ENCODE measurements at regions not wholly inside any gene's neighbourhood (a gene's known extent, or its start where the extent isn't known, plus 50 kb on each side); places are given as distances from the start of the nearest gene placed in this dataset.

DNA sequence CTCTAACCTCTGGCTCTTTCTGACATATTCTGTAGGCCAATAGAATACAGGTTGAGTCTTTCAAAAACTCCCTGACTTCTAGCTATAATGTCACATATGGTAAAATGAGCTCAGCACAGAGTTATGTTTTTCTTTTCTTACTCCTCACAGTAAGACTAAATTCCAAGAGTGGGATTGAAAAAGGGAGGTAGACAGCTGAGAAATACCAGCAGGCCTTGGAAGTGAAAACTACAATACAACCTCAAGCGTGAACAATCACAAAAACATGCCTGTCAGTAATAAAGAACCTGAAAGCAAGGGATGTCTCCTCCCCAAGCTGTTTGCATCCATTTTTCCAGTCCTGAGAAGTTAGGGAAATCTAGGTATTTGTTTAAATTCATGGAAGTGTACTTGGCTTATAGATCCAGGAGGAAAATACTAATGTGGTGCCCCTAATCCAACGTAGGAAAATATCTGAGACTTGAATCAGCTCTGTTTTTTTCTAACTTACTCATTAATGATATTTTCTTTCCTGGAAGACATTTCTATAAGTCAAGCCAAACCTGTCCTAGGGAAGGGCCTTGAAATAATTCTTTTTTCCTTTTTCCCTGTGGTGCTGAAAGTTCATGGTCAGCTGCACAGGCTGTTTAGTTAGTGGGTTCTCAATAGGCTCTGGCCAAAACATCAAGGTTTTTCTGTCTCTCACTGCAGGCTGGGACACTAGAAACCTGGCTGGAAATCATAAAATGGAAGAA, 167.9 kb upstream of the SPATS2L start:
- no peak for DNase-seq

DNA sequence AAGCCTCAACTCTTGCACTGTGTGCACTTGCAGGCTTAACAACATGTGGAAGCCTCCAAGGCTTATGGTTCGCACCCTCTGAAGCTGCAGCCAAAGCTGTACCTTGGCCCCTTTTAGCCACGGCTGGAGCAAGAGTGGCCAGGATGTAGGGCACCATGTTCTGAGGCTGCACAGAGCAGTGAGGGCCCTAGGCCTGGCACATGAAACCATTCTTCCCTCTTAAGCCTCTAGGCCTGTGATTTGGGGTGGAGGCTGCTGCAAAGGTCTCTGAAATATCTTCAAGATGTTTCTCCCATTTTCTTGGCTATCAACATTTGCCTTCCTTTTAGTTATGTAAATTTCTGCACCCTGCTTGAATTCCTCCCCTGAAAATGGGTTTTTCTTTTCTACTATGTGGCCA, 161.9 kb upstream of the SPATS2L start:
- no peak for DNase-seq

DNA sequence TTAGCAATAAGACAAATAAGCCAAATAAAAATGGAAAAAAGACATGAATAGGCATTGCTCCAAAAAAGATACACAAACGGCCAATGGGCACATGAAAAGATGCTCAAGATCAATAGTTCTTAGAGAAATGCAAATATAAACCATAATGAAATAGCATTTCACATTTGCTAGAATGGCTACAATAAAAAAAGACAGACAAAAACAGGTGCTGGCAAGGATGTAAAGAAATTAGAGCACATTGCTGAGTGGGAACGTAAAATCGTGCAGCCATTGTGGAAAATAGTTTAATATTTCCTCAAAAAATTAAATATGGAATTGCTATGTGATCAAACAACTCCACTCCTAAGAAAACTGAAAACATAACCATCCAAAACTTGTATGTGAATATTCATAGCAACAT, 160.0 kb upstream of the SPATS2L start:
- DNase-seq: no peak

DNA sequence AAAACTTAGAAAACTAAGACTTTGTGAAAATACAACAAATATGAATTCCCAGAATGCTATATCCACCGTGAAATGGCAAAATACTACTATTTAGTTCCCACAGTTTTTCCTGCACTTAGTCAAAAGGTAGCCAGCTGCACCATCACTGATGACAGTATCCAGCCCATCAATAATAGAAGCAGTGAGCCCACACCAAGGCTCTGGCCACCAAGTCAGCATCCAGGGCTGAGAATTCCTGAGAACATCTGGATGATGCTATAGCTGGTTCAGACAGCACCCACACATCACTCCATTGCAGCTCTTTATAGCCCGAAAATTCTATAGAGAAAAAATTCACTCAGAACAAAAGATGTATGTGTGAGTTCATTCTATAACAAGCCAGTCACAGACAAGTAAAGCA, 159.1 kb upstream of the SPATS2L start:
- DNase-seq: no peak

DNA sequence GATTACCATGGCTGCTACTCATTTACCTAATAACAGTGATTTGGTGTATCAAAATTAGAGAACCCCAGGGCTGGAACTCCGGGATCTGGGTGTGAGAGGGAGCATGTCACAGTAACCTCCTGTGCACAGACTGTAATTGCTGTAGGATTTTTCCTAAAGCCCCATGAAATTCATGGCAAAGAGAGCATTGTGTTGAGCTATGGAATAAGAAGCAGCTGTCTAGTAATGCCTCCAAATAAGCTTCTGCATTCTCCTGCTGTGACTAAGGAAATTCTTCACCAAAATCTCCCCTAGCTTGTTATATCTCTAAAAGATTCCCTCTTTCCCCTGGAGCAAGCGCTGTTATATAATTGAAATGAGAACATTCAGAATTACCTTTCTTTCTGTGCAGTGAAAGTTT, 158.1 kb upstream of the SPATS2L start:
- DNase-seq: no peak

DNA sequence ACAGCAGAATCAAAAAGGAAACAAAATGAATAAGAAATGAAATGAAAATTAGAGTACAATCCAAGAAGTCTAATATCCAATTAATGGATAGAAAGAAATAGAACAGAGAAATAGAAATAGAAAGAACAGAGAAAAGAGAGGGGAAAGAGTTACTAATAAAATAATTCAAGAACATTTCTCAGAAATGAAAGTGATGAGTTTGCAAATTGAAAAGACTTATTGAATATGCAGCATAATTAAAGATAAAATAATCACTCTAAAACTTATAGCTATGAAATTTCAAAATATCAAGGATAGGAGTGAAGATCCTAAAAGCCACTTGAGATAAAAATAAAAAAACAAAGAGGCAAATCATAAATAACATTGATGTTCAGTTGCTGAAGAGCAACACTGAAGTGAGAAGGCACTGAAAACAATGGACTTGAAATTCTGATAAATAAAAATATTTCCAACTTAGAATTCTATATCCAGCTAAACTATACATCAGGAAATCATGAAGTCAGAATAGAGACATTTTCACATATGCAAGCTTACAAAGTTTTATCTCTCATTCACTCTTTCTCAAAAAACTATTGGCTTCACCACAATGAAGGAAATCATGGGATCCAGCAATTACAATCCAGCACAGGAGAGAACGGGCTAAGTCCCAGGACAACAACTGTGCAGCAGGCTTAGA, 155.9 kb upstream of the SPATS2L start:
- no peak for DNase-seq

DNA sequence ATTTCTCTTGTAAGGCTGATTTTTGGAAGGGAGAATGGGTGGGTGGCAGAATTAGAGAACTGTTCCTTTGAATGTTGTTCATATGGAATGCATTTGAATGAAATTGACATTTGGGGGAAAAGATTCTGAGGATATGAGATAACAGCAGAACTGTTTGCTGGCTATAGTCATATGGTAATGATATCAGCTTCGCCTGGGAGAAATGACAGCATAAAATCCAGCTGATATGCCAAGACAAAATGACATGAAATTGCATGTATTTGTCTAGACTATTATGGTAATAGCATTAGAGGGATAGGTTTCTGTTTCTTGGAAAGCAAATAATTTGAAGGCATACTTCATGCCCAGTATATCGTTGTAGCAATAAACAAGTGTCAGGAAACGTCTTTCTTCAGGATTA, 150.8 kb upstream of the SPATS2L start:
- DNase-seq: no peak

DNA sequence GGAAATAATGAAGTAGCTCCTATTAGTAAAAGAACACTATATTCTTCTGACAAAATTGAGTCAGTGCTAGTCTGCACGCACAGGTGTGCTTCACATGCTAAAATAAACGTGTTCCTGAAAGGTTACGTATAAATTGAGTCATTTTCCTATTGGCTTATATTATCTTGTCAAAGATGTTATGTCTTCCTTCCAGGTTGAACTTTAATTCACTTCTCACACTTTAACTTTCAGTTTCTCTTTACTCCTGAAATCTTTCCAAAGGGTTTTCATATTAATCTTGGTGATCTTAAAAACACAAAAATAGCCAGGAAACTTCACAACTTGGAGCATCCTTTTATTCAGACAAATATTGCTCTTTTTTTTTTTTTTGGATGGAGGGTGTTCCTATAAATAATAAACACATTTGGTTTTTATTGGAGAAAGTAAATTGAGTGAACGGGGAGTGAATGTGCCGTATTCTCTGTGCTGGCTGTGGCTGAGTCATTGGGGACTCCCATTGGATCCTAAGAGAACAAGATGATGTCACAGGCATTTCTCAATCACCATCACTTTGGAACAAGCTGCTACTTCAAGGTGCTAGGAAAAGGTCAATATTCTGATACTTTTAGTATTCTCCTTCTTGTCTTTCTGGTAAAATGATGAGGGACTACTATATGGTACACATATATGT, 150.2 kb upstream of the SPATS2L start:
- DNase-seq: no peak

DNA sequence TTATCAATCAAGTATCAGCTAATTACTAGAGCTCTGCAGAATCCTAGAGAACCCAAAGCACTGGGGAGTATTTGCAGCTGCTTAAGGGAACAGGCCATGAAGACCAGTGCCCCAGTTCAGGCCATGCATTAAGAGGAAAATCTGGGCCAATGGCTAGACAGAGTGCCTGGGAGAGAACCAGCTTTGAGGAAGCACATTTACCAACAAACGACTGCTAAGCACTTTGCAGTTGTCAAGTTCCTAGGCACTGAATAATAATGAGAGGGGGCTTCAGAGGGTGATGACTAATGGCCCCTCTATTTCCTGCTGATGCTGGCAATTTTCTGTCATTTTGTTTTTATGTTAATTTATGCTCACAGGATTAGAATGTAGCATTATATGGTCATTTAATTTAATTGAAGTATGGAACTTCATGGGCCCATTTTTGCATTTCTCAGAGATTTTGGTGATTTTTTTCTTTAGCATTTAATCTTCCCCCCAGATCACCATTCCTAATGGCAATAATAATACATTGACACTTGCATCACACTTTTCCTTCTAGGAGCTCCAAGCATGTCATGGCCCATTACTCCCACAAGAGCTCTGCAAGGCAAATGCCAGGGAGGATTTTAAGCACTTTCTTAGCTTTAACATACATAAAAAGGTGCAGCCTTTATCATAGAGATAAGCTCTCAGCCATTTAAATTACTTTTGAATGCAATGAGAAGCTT, 147.7 kb upstream of the SPATS2L start:
- DNase-seq: no peak

DNA sequence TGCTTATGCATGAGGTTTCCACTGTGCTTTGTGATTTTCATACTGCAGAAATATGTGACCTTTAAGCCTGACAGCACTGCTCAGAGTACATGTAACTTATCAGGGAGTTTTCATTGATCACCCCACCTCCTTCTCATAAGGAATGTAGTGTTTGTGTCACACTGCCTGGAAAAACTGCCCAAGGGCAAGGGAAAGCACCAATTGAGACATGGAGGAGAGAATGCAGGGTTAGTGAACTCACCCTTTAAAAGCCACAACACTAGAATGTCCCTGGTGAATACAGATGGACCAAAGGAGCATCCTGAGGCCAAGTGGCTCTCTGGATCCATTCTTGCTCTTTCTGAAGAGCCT, 147.2 kb upstream of the SPATS2L start:
- DNase-seq: no peak

DNA sequence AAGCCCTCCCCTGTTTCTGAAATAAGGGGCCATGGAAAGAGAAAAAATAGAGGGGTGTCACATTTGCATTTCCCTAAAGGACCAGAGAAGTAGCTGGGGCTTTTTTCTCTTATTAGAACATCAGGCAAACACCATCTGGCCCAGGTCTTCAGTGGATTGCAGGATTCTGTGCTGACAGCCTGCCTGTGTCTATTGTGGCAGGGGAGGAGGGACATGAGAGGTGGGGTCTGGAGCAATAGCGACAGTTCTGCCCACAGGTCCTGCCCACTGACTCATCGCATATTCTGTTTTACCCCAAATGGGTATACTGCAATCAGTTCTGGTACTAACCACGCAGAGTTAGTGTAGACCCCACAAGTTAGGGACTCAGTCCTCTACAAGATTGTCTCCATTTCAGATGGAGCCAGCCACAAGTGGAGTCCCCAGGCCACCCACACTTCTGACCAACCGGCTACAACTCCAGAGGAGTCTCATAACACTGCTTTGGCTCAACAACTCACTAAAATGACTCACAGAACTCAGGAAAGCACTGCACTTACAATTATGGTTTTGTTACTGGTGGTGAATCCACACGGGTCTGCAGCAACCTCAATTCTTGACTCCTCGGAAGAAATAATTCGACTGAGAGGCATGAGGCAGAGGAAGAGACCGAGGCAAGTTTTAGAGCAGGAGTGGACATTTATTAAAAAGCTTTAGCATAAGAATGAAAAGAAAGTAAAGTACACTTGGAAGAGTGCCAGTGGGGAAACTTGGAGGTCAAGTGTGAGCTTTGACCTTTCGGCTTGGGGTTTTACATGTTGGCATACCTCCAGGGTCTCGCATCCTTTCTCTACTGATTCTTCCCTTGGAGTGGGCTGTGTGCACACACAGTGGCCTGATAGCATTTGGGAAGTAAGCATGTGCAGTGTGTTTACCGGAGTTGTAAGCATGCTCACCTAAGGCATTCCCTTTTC, 146.4 kb upstream of the SPATS2L start:
- DNase-seq: no peak

DNA sequence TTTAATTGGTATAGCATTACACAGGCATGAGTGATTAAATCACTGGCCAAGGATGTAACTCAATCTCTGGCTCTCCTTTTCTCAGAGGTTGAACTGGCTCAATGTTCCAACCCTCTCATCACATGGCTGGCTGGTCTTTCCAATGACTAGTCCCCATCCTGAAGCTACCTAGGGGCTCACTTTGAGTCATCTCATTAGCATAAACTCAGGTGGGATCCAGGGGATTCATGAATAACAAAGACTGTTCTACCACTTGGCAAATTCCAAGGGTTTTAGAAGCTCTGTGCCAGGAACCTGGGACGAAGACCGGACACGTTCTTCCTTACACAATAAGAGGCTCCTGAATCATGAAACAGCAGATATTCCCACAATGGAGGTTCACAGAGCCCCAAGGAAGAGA, 145.0 kb upstream of the SPATS2L start:
- no peak for DNase-seq

DNA sequence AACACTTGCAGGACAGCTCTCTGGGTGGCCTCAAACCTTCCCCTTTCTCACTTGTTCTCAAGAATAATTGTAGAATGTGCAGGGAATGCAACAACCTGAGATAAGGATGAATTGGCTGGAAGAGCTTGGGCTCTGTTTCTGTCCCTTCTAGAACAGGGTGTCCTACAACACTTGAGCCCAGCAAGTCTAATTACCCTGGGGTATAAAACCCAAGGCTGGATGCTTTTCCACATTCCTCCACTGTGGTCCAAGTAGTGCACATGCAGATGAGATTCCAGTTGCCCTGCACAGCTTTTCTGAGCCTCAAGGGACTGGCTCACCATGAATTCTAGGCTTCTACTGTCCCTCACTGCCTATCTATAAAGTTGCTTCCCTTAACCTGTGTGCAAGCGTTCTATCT, 140.8 kb upstream of the SPATS2L start:
- no peak for DNase-seq

DNA sequence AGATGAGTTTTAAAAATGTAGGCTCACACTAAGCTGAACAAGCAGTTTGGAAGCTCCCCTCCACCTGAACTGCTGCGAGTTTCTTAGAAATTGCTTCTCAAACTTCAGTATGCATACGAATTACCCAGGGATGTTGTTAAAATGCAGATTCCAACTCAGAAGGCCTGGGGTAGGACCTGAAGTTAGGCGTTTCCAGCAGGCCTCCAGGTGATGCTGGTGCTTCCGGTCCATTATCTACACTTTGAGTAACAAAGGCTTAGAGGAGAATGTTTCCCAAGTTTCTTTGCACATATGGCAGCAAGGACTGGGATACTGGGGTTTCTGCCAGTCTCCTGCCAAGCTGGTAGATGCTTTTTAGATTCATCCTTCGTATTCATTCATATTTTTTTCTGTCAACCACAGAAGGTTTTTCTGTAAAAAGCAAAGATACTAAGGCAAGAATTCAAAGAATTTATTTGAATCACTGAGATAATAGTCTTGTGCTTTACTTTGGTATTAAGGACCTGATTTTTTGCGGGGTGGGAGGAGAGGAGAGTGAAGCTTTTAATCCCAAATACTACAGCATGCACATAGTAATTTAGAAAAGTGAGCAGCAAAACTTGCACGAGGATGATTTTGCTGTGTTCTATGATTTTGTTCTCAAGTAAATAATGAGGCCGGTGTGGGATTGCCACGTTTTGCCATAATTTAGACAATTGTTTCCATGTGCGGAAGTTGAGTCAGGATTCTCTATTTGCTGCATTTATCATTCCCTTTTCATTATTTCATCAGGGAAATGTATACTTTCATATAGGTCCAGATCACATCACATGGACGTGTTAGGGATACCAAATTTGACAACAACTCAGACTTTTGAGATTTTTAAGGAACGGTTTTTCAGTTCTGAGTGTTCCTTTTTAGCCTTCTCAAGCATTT, 137.6 kb upstream of the SPATS2L start:
- DNase-seq: no peak

DNA sequence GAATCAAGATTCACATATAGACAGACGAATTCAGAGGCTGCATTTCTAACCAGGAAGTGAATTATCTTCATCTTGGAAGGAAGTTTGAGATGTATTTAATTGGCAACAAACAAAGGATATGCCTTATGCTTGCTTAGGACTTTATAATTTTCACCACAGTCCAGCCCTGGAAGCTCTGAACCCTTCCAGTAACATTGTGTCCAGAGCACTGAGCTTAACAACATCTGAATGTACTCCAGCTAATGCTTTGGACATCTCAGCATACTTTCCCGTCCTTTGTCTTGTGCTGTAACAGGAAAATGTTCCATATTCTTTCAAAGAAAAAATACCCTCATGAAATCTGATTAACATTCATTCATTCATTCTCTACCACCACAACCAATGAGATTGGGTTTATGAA, 136.3 kb upstream of the SPATS2L start:
- DNase-seq: no peak

DNA sequence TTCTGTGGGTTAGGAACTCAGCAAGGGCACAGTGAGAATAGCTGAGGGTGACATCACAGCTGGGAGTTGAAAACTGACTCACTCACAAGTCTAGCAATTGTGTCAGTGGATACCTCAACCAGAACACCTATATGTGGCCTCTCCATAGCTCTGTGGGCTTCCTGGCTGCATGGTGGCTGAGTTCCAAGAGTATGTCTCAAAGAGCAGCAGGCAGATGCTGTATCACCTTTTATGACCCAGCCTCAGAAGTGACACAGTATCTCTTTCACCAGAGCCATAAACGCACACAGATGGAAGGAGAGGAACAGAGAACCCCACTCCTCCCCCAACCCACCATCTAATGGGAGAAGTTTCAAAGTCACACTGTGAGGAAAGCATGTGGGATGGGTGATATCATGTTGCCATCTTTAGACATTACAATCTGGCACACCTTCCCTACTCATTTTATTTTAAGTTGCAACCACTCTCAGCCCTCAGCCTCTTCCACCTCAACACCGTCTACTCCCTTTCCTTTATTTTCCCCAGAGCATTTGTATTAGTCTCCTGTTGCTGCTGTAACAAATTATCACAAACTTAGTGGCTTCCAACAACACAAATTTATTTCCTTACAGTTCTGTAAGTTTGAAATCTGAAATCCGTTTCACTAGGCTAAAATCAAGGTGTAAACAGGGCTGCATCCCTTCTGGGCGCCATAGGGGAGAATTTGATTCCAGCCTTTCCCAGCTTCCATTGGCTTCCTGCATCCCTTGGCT, 134.6 kb upstream of the SPATS2L start:
- DNase-seq: no peak

DNA sequence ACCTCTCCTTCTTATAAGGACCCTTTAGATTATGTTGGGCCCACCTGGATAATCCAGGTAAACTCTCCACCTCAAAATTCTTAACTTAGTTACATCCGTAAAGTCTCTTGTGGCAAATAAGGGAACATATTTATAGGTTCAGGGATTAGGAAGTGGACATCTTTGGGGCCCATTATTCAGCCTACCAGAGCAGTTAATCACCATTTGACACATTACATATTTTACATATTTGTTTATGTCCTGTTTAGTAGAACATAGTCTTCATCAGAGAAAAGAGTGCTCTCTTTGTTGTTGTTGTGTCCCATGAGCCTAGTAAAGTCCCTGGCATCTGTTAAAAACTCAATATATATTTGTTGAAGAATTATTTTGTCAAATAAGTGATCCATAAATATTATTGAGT, 134.0 kb upstream of the SPATS2L start:
- DNase-seq: no peak

DNA sequence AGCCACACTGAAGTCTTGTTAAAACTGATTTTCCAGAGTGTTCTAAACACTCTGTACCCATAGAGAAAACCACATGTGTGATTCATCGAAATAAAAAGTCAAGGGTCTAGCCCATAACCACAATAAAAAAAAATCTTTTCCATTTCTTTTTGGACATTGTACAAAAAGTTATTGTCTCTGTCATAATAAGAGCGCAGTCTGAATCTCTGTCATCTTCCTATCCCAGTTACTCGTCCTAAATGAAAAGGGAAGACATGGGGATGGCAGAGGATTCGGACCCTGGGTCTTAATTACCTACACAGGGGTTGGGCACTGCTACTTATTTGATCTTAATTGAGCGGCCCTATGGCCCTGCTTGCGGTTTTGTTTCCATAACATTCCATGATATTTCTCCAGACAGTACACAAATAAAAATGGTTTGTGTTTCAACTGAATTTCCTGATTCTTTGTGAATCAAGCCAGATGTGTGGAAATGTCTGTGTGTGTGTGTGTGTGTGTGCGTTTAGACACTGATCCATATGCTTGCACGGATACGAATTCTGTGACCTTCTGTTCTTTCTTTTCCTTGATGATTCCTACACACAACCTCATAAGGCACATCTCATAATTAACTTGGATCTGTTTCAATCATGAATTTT, 133.4 kb upstream of the SPATS2L start:
- DNase-seq: no peak

DNA sequence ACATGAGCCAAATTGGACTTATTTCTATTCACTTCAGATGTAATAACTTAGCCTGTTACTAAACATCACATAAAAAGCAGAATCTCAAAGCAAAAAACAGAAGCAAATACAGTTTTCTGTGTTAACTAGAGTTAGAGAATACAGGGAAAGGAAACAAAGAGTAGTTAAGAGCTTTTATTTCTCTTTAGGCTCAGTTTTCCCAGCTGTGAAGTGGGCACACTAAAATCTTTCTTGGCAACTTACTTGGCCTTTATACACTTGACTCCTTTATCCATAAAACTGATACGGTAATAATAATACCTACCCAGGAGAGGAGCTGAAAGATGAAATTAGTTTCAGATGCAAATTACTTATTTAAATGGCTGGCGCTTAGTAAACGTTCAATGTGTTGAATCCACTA, 132.8 kb upstream of the SPATS2L start:
- DNase-seq: no peak

All from CD4-positive, alpha-beta T cell treated with Interleukin-4 for 1 hour (primary cell).